GM12873 (cell line): ENCODE measurements at regions not wholly inside any gene's neighbourhood (a gene's known extent, or its start where the extent isn't known, plus 50 kb on each side); places are given as distances from the start of the nearest gene placed in this dataset.

Experiments used
- CTCF ChIP-seq: IDR thresholded peaks from 2 replicates; pipeline ENCODE4 v1.5.1; 2012; ENCODE audit warnings: low read depth, mild to moderate bottlenecking, moderate library complexity, low read length, control low read depth; ENCODE audit not compliant: insufficient read depth; ENCODE audit errors: missing control alignments

- TF ChIP-seq CTCF, result no peak
These were observed 143.7 kb upstream of the DIO2 start for GRCh38 chr14:80354860-80355581.

- no peak for TF ChIP-seq CTCF
These were observed 141.2 kb upstream of the DIO2 start for GRCh38 chr14:80352471-80352870.

- TF ChIP-seq CTCF, result no peak
These were observed 139.4 kb upstream of the DIO2 start for GRCh38 chr14:80350707-80351106.

GRCh38 chr14:80346395-80346794 lies 135.1 kb upstream of the DIO2 start:
- no peak for TF ChIP-seq CTCF

- no peak for TF ChIP-seq CTCF
These were observed 132.9 kb upstream of the DIO2 start for GRCh38 chr14:80344208-80344607.

- no peak for TF ChIP-seq CTCF
These were observed 125.4 kb upstream of the DIO2 start for GRCh38 chr14:80336608-80337106.

- no peak for TF ChIP-seq CTCF
These were observed 114.4 kb upstream of the DIO2 start for GRCh38 chr14:80325688-80326087.
